HEK293 (cell line): ENCODE measurements at regions not wholly inside any gene's neighbourhood (a gene's known extent, or its start where the extent isn't known, plus 50 kb on each side); places are given as distances from the start of the nearest gene placed in this dataset.

Experiments used
- CTCF ChIA-PET: fragments of 350-600 bp; formaldehyde crosslinking; extraction: SDS; loops from one replicate; lab custom pipeline; 2021; ENCODE audit warnings: antibody characterized with exemption; lab: Yijun Ruan, JAX
- POLR2A ChIA-PET: fragments of 300-600 bp; formaldehyde crosslinking; extraction: SDS; loops from one replicate; lab custom pipeline; 2020; ENCODE audit warnings: antibody characterized with exemption, inconsistent platforms; lab: Yijun Ruan, JAX
- H3K27ac ChIP-seq: fragments of 200-500 bp; sonication (Bioruptor generic); 2 replicates; pipeline ENCODE4 v1.5.1; 2014; ENCODE audit warnings: low read depth, low read length, control low read depth, inconsistent platforms; ENCODE audit errors: extremely low read depth
- H3K36me3 ChIP-seq, 2 experiments: fragments of 200-500 bp in 1 of 2; sonication (Bioruptor generic) in 1 of 2; 1 replicate in 1 of 2; 2 replicates in 1 of 2; pipeline ENCODE4 v1.5.1; 2014 to 2017; ENCODE audit warnings: inconsistent platforms in 2 of 2, low read length in 2 of 2; ENCODE audit not compliant: control insufficient read depth in 2 of 2, insufficient read depth in 1 of 2
- H3K4me1 ChIP-seq: fragments of 200-500 bp; sonication (Bioruptor generic); 2 replicates; pipeline ENCODE4 v1.5.1; 2014; ENCODE audit warnings: mild to moderate bottlenecking, low read length, inconsistent platforms; ENCODE audit not compliant: control insufficient read depth, insufficient read depth
- H3K4me3 ChIP-seq: 2 replicates; pipeline ENCODE4 v1.5.1; 2011; ENCODE audit warnings: low read depth, mild to moderate bottlenecking, control low read depth, low read length, moderate library complexity
- H3K9me3 ChIP-seq: fragments of 200-500 bp; sonication (Bioruptor generic); 2 replicates; pipeline ENCODE4 v1.5.1; 2014; ENCODE audit warnings: low read depth, low read length, inconsistent platforms; ENCODE audit not compliant: control insufficient read depth, insufficient read depth
- EGR2 ChIP-seq: fragments of 450-650 bp; formaldehyde crosslinking; IDR thresholded peaks from 2 replicates; pipeline ENCODE4 v1.5.1; 2016; ENCODE audit warnings: low read depth, missing biosample characterization, missing genetic modification characterization
- HOXA7 ChIP-seq: sonication (generic); formaldehyde crosslinking; IDR thresholded peaks from 2 replicates; pipeline ENCODE4 v1.8.1; 2022; ENCODE audit warnings: missing genetic modification reagents, borderline replicate concordance
- KLF16 ChIP-seq: fragments of 450-650 bp; formaldehyde crosslinking; IDR thresholded peaks from 2 replicates; pipeline ENCODE4 v1.5.1; 2017; ENCODE audit warnings: missing biosample characterization, missing genetic modification characterization
- KLF9 ChIP-seq: fragments of 450-650 bp; formaldehyde crosslinking; IDR thresholded peaks from 2 replicates; pipeline ENCODE4 v1.5.1; 2016; ENCODE audit warnings: missing biosample characterization, missing genetic modification characterization, low read depth
- OVOL3 ChIP-seq: fragments of 450-650 bp; formaldehyde crosslinking; IDR thresholded peaks from 2 replicates; pipeline ENCODE4 v1.5.1; 2016; ENCODE audit warnings: missing biosample characterization, missing genetic modification characterization
- SCRT2 ChIP-seq: fragments of 450-650 bp; formaldehyde crosslinking; IDR thresholded peaks from 2 replicates; pipeline ENCODE4 v1.5.1; 2016; ENCODE audit warnings: missing biosample characterization, missing genetic modification characterization
- SP7 ChIP-seq: fragments of 450-650 bp; formaldehyde crosslinking; IDR thresholded peaks from 2 replicates; pipeline ENCODE4 v1.5.1; 2016; ENCODE audit warnings: missing biosample characterization, missing genetic modification characterization
- ZBTB1 ChIP-seq: fragments of 450-650 bp; formaldehyde crosslinking; IDR thresholded peaks from 2 replicates; pipeline ENCODE4 v1.5.1; 2016; ENCODE audit warnings: missing biosample characterization, missing genetic modification characterization
- ZEB2 ChIP-seq: fragments of 450-650 bp; formaldehyde crosslinking; IDR thresholded peaks from 2 replicates; pipeline ENCODE4 v1.5.1; 2016; ENCODE audit warnings: missing biosample characterization, missing genetic modification characterization
- ZFP3 ChIP-seq: fragments of 450-650 bp; formaldehyde crosslinking; IDR thresholded peaks from 2 replicates; pipeline ENCODE4 v1.5.1; 2016; ENCODE audit warnings: low read depth, missing biosample characterization, missing genetic modification characterization
- ZFP37 ChIP-seq: fragments of 450-650 bp; formaldehyde crosslinking; IDR thresholded peaks from 2 replicates; pipeline ENCODE4 v1.5.1; 2016; ENCODE audit warnings: missing biosample characterization, missing genetic modification characterization
- ZNF223 ChIP-seq: fragments of 450-650 bp; formaldehyde crosslinking; IDR thresholded peaks from 2 replicates; pipeline ENCODE4 v1.5.1; 2016; ENCODE audit warnings: missing biosample characterization, missing genetic modification characterization
- ZNF24 ChIP-seq: fragments of 450-650 bp; formaldehyde crosslinking; IDR thresholded peaks from 2 replicates; pipeline ENCODE4 v1.5.1; 2016; ENCODE audit warnings: missing biosample characterization, missing genetic modification characterization
- ZNF335 ChIP-seq: fragments of 450-650 bp; formaldehyde crosslinking; conservative IDR thresholded peaks from 2 replicates; pipeline ENCODE4 v1.5.1; 2016; ENCODE audit warnings: missing biosample characterization, missing genetic modification characterization
- ZNF354C ChIP-seq: fragments of 450-650 bp; formaldehyde crosslinking; IDR thresholded peaks from 2 replicates; pipeline ENCODE4 v1.5.1; 2016; ENCODE audit warnings: missing biosample characterization, missing genetic modification characterization, low read depth, borderline replicate concordance
- ZNF423 ChIP-seq: fragments of 450-650 bp; formaldehyde crosslinking; IDR thresholded peaks from 2 replicates; pipeline ENCODE4 v1.5.1; 2016; ENCODE audit warnings: missing biosample characterization, missing genetic modification characterization
- ZNF433 ChIP-seq: fragments of 450-650 bp; formaldehyde crosslinking; IDR thresholded peaks from 2 replicates; pipeline ENCODE4 v1.5.1; 2016; ENCODE audit warnings: missing biosample characterization, missing genetic modification characterization, low read depth
- ZNF473 ChIP-seq: fragments of 450-650 bp; formaldehyde crosslinking; IDR thresholded peaks from 2 replicates; pipeline ENCODE4 v1.5.1; 2017; ENCODE audit warnings: missing biosample characterization, missing genetic modification characterization
- ZNF529 ChIP-seq: fragments of 450-650 bp; formaldehyde crosslinking; IDR thresholded peaks from 2 replicates; pipeline ENCODE4 v1.5.1; 2017; ENCODE audit warnings: missing genetic modification characterization, missing biosample characterization; ENCODE audit not compliant: insufficient replicate concordance
- ZNF571 ChIP-seq: fragments of 450-650 bp; formaldehyde crosslinking; IDR thresholded peaks from 2 replicates; pipeline ENCODE4 v1.5.0; 2017; ENCODE audit warnings: missing biosample characterization, missing genetic modification characterization
- ZNF768 ChIP-seq: fragments of 450-650 bp; formaldehyde crosslinking; IDR thresholded peaks from 2 replicates; pipeline ENCODE4 v1.5.1; 2018; ENCODE audit warnings: missing biosample characterization, mild to moderate bottlenecking, missing genetic modification characterization
- ZNF791 ChIP-seq: fragments of 450-650 bp; formaldehyde crosslinking; IDR thresholded peaks from 2 replicates; pipeline ENCODE4 v1.5.1; 2016; ENCODE audit warnings: missing biosample characterization, missing genetic modification characterization
- TF ChIP-seq, protein P1 (sequence below): fragments of 450-650 bp; formaldehyde crosslinking; IDR thresholded peaks from 2 replicates; pipeline ENCODE4 v1.5.1; 2016; ENCODE audit warnings: missing biosample characterization, missing genetic modification characterization, low read depth
- TF ChIP-seq, protein P2 (sequence below): fragments of 450-650 bp; formaldehyde crosslinking; conservative IDR thresholded peaks from 2 replicates; pipeline ENCODE4 v1.5.1; 2016; ENCODE audit warnings: low read depth, missing biosample characterization, missing genetic modification characterization
- TF ChIP-seq, protein P3 (sequence below): fragments of 450-650 bp; formaldehyde crosslinking; IDR thresholded peaks from 2 replicates; pipeline ENCODE4 v1.5.1; 2016; ENCODE audit warnings: missing biosample characterization, missing genetic modification characterization
- TF ChIP-seq, protein P4 (sequence below): fragments of 450-650 bp; formaldehyde crosslinking; IDR thresholded peaks from 2 replicates; pipeline ENCODE4 v1.5.0; 2017; ENCODE audit warnings: missing biosample characterization, missing genetic modification characterization, borderline replicate concordance
- TF ChIP-seq, protein P5 (sequence below): fragments of 450-650 bp; formaldehyde crosslinking; IDR thresholded peaks from 2 replicates; pipeline ENCODE4 v1.5.1; 2016; ENCODE audit warnings: missing biosample characterization, missing genetic modification characterization, borderline replicate concordance

DNA sequence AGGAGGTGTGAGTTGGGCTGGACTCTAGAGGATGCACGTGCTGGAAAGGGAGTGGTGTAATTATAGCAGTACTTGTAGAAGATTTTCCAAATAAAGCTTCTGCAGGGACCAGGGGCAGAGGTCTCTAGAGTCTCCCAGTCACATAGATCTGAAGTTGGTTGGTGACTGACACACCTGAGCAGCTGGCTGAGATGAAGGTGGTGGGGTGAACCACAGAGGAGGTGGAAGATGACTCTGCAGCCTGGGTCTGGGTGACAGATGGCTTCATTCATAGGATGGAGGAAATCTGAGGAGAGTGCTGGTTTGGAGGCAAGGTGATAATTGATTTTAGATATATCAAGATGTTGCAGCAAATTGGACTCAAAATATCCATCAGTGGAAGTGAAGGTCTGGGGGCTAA is 178.9 kb upstream of the IVNS1ABP start:
- POLR2A ChIA-PET: no interaction called here
- TF ChIP-seq EGR2 (tag by site-specific recombination) (no peak), ZFP3 (tag by site-specific recombination) (no peak), ZNF529 (no peak), OVOL3 (no peak), SCRT2 (tag by site-specific recombination) (no peak), KLF9 (tag by site-specific recombination) (no peak), ZNF423 (tag by site-specific recombination) (no peak), ZNF571 (tag by site-specific recombination) (no peak)
- TF ChIP-seq, protein P1, sequence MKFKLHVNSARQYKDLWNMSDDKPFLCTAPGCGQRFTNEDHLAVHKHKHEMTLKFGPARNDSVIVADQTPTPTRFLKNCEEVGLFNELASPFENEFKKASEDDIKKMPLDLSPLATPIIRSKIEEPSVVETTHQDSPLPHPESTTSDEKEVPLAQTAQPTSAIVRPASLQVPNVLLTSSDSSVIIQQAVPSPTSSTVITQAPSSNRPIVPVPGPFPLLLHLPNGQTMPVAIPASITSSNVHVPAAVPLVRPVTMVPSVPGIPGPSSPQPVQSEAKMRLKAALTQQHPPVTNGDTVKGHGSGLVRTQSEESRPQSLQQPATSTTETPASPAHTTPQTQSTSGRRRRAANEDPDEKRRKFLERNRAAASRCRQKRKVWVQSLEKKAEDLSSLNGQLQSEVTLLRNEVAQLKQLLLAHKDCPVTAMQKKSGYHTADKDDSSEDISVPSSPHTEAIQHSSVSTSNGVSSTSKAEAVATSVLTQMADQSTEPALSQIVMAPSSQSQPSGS (tag by site-specific recombination): no peak
- TF ChIP-seq, protein P2, sequence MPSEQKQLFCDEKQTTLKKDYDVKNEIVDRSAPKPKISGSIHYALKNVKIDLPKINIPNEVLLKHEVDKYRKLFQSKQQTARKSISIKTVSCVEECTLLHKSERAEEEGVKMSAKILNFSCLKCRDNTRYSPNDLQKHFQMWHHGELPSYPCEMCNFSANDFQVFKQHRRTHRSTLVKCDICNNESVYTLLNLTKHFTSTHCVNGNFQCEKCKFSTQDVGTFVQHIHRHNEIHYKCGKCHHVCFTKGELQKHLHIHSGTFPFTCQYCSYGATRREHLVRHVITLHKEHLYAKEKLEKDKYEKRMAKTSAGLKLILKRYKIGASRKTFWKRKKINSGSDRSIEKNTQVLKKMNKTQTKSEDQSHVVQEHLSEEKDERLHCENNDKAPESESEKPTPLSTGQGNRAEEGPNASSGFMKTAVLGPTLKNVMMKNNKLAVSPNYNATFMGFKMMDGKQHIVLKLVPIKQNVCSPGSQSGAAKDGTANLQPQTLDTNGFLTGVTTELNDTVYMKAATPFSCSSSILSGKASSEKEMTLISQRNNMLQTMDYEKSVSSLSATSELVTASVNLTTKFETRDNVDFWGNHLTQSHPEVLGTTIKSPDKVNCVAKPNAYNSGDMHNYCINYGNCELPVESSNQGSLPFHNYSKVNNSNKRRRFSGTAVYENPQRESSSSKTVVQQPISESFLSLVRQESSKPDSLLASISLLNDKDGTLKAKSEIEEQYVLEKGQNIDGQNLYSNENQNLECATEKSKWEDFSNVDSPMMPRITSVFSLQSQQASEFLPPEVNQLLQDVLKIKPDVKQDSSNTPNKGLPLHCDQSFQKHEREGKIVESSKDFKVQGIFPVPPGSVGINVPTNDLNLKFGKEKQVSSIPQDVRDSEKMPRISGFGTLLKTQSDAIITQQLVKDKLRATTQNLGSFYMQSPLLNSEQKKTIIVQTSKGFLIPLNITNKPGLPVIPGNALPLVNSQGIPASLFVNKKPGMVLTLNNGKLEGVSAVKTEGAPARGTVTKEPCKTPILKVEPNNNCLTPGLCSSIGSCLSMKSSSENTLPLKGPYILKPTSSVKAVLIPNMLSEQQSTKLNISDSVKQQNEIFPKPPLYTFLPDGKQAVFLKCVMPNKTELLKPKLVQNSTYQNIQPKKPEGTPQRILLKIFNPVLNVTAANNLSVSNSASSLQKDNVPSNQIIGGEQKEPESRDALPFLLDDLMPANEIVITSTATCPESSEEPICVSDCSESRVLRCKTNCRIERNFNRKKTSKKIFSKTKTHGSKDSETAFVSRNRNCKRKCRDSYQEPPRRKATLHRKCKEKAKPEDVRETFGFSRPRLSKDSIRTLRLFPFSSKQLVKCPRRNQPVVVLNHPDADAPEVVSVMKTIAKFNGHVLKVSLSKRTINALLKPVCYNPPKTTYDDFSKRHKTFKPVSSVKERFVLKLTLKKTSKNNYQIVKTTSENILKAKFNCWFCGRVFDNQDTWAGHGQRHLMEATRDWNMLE: no peak
- TF ChIP-seq, protein P3, sequence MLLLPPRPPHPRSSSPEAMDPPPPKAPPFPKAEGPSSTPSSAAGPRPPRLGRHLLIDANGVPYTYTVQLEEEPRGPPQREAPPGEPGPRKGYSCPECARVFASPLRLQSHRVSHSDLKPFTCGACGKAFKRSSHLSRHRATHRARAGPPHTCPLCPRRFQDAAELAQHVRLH (tag by site-specific recombination): no peak
- Histone ChIP-seq H3K4me3 (no peak overlapping the region), H3K4me1 (no peaks in the 10 kb centered on the region), H3K36me3 (no peaks in the 10 kb centered on the region), H3K9me3 (no peaks in the 10 kb centered on the region), H3K27ac (no peak overlapping the region)
- CTCF ChIA-PET: no interaction called here

DNA sequence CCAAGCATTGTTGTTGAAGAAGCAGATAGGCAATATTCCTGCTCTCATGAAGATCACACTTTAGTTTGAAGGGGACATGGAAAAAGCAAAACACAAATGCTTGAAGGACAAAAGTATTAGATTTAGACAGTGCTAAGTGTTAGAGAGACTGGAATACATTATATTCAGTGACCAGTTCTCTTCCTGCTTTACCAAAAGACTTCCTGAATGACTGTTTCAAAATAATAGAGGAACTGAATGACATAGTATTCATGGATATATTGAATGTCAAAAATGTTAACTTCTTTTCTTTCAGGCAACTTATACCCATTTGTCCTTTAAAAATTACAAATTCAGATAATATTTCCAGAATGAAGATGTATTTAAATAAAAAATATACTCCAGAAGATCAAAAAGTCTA is 178.0 kb upstream of the IVNS1ABP start:
- Histone ChIP-seq H3K27ac (no peak overlapping the region), H3K4me3 (no peak overlapping the region), H3K4me1 (no peaks in the 10 kb centered on the region), H3K9me3 (no peaks in the 10 kb centered on the region), H3K36me3 (no peaks in the 10 kb centered on the region)
- ChIA-PET CTCF (interaction anchor here (0.7 kb wide), 1 partner anchor 1797 kb away, joined by 5 read pairs; no protein-coding TSS in a partner anchor), POLR2A (no interaction called here)
- TF ChIP-seq ZNF335 (tag by site-specific recombination) (no peak), ZBTB1 (tag by site-specific recombination) (no peak), ZNF24 (tag by site-specific recombination) (no peak), SP7 (tag by site-specific recombination) (no peak), KLF16 (tag by site-specific recombination) (no peak), ZEB2 (no peak), ZNF223 (no peak), HOXA7 (CRISPR knock-in tag) (no peak), ZNF768 (no peak), ZNF791 (no peak), SCRT2 (tag by site-specific recombination) (no peak), ZNF473 (tag by site-specific recombination) (no peak), ZFP37 (tag by site-specific recombination) (no peak), ZNF433 (tag by site-specific recombination) (no peak), ZNF354C (tag by site-specific recombination) (no peak)
- TF ChIP-seq, protein P4, sequence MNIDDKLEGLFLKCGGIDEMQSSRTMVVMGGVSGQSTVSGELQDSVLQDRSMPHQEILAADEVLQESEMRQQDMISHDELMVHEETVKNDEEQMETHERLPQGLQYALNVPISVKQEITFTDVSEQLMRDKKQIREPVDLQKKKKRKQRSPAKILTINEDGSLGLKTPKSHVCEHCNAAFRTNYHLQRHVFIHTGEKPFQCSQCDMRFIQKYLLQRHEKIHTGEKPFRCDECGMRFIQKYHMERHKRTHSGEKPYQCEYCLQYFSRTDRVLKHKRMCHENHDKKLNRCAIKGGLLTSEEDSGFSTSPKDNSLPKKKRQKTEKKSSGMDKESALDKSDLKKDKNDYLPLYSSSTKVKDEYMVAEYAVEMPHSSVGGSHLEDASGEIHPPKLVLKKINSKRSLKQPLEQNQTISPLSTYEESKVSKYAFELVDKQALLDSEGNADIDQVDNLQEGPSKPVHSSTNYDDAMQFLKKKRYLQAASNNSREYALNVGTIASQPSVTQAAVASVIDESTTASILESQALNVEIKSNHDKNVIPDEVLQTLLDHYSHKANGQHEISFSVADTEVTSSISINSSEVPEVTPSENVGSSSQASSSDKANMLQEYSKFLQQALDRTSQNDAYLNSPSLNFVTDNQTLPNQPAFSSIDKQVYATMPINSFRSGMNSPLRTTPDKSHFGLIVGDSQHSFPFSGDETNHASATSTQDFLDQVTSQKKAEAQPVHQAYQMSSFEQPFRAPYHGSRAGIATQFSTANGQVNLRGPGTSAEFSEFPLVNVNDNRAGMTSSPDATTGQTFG (tag by site-specific recombination): no peak
- TF ChIP-seq, protein P5, sequence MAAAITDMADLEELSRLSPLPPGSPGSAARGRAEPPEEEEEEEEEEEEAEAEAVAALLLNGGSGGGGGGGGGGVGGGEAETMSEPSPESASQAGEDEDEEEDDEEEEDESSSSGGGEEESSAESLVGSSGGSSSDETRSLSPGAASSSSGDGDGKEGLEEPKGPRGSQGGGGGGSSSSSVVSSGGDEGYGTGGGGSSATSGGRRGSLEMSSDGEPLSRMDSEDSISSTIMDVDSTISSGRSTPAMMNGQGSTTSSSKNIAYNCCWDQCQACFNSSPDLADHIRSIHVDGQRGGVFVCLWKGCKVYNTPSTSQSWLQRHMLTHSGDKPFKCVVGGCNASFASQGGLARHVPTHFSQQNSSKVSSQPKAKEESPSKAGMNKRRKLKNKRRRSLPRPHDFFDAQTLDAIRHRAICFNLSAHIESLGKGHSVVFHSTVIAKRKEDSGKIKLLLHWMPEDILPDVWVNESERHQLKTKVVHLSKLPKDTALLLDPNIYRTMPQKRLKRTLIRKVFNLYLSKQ (tag by site-specific recombination): no peak
